ENCODE measurements at regions not wholly inside any gene's neighbourhood (a gene's known extent, or its start where the extent isn't known, plus 50 kb on each side); places are given as distances from the start of the nearest gene placed in this dataset.
A peak's percentile ranks its signal among the peaks of the same experiment; 100 is the strongest.

DNA sequence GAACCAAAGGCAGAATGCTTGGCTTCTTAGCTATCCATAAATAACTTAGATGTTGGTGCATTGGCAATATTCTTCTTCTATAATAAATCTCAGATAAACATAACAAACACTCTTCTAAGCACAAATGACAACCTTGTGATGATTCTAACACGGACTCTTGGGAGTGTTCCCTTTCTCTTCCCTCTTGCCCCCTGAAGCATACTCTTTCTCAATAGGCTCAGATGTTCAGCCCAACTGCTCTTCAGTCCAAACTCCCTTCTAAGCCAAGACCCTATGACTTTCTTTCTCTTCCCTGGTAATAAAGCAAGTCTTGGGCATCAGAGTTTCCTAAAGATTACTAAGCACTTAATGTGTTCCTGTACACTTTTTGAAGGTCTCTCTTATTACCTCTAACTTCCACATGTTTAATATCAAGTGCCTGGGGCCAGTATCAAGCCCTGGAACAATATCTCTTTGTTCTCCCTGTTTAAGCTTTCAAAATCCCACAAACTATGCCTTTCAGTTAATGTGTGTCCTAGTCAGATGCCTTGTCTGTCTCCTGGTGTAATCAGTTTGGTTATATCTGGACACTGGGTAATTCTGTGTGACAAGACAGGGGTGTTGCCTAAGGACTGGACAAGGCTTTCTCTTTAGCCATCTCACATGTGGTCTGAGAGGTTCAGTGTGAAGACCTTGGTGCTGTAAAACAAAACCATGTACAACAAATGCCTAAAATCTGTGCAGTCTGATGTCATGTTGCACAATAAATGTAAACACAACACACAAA lies 92.9 kb upstream of the IVNS1ABP start:
- DNase-seq (ENCODE audit: low read depth), result peak; percentile 61
- TF ChIP-seq, protein P1, sequence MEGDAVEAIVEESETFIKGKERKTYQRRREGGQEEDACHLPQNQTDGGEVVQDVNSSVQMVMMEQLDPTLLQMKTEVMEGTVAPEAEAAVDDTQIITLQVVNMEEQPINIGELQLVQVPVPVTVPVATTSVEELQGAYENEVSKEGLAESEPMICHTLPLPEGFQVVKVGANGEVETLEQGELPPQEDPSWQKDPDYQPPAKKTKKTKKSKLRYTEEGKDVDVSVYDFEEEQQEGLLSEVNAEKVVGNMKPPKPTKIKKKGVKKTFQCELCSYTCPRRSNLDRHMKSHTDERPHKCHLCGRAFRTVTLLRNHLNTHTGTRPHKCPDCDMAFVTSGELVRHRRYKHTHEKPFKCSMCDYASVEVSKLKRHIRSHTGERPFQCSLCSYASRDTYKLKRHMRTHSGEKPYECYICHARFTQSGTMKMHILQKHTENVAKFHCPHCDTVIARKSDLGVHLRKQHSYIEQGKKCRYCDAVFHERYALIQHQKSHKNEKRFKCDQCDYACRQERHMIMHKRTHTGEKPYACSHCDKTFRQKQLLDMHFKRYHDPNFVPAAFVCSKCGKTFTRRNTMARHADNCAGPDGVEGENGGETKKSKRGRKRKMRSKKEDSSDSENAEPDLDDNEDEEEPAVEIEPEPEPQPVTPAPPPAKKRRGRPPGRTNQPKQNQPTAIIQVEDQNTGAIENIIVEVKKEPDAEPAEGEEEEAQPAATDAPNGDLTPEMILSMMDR (conservative IDR thresholded peaks at IDR 0.05; ENCODE audit: low read depth, low read length), result no peak
- H3K4me3 ChIP-seq (ENCODE audit: low read length), result no peak overlapping the region

- DNase-seq (ENCODE audit: low read depth), result no peak
- H3K4me3 ChIP-seq (ENCODE audit: low read length), result no peak overlapping the region
- TF ChIP-seq, protein P1 (conservative IDR thresholded peaks at IDR 0.05; ENCODE audit: low read depth, low read length), result no peak
Observed at GRCh38 chr1:185409345-185409744, 92.3 kb upstream of the IVNS1ABP start.

- no peak for DNase-seq (ENCODE audit: low read depth)
- TF ChIP-seq, protein P1 (conservative IDR thresholded peaks at IDR 0.05; ENCODE audit: low read depth, low read length), result no peak
Observed at GRCh38 chr1:185408700-185409270, 91.7 kb upstream of the IVNS1ABP start.

GRCh38 chr1:185406691-185407009 lies 89.6 kb upstream of the IVNS1ABP start:
- TF ChIP-seq, protein P1 (conservative IDR thresholded peaks at IDR 0.05; ENCODE audit: low read depth, low read length), result no peak
- no peak overlapping the region for H3K4me3 ChIP-seq (ENCODE audit: low read length)
- DNase-seq (ENCODE audit: low read depth), result no peak

More at GRCh38 chr1:185408700-185409270, 91.7 kb upstream of the IVNS1ABP start:
- no peak overlapping the region for H3K4me3 ChIP-seq (ENCODE audit: low read length)

DNA sequence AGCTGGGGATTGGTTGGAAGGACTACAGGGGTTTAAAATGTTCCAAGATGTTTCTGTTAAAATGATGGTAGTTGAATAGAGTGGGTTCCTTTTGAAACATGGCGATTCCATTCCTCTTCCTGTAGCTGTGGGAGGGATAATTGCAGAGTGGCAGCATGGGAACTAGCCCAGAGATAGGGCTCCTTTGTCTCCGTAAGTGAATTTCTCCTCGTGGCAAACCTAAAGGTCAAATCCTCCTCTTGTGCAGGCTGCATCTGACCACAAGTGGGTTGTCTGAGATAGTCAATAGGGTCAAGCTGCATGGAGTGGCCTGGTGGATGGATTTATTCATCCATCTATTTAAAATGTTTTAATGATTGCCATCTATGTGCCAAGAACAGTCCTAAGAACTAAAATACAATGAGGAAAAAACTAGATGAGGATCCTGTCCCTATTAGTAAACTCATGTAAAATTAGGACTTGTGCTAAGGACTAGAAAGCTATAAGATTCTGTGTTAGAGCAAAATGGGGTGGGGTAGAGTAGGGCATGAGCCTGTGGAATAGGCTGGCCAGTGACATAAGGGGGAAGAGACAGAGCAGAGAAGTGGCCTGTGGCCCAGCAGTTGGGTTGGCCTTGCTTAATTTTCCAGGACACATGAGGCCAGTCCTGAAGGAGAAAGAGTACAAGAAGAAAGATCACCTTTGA lies 89.1 kb upstream of the IVNS1ABP start:
- DNase-seq (ENCODE audit: low read depth), result no peak
- TF ChIP-seq, protein P1 (conservative IDR thresholded peaks at IDR 0.05; ENCODE audit: low read depth, low read length), result no peak
- no peak overlapping the region for H3K4me3 ChIP-seq (ENCODE audit: low read length)

- no peak overlapping the region for H3K4me3 ChIP-seq (ENCODE audit: low read length)
- DNase-seq (ENCODE audit: low read depth), result no peak
- TF ChIP-seq, protein P1 (conservative IDR thresholded peaks at IDR 0.05; ENCODE audit: low read depth, low read length), result no peak
Observed at GRCh38 chr1:185404907-185405568, 88.0 kb upstream of the IVNS1ABP start.
